ENCODE measurements at regions not wholly inside any gene's neighbourhood (a gene's known extent, or its start where the extent isn't known, plus 50 kb on each side); places are given as distances from the start of the nearest gene placed in this dataset.

- TF ChIP-seq CTCF (conservative IDR thresholded peaks at IDR 0.05 in 1 of 2, IDR thresholded peaks at IDR 0.05 in 1 of 2; ENCODE audit: extremely low read depth in 1 of 2, insufficient read depth in 1 of 2, low read depth in 1 of 2, low read length in 2 of 2) (no peak), EZH2 (IDR thresholded peaks at IDR 0.05; ENCODE audit: borderline replicate concordance, low read length) (no peak)
These were observed 170.0 kb upstream of the DTNBP1 start for GRCh38 chr6:15832841-15833240.

Measured in mammary epithelial cell (primary cell).